OCI-LY1 (cell line): ENCODE measurements at regions not wholly inside any gene's neighbourhood (a gene's known extent, or its start where the extent isn't known, plus 50 kb on each side); places are given as distances from the start of the nearest gene placed in this dataset.

Experiments used
- H2AFZ ChIP-seq: fragments of 200-600 bp; sonication (generic), shearing (Covaris generic); 2 replicates; pipeline ENCODE4 v1.6.0; 2014; ENCODE audit warnings: antibody characterized with exemption, mild to moderate bottlenecking, low read length
- H3F3A ChIP-seq: fragments of 200-600 bp; sonication (generic), shearing (Covaris generic); 2 replicates; pipeline ENCODE4 v1.6.0; 2014; ENCODE audit warnings: mild to moderate bottlenecking, antibody characterized with exemption, low read length, moderate library complexity; ENCODE audit not compliant: insufficient read depth
- H3K27ac ChIP-seq: fragments of 200-600 bp; sonication (generic); 2 replicates; pipeline ENCODE4 v1.5.1; 2014; ENCODE audit warnings: low read length, mixed run types, mild to moderate bottlenecking, low read depth; ENCODE audit not compliant: poor library complexity, severe bottlenecking
- H3K27me3 ChIP-seq: fragments of 200-600 bp; sonication (generic); 2 replicates; pipeline ENCODE4 v1.6.0; 2014; ENCODE audit warnings: antibody characterized with exemption, mild to moderate bottlenecking, low read length, moderate library complexity; ENCODE audit not compliant: insufficient read depth
- H3K36me3 ChIP-seq: fragments of 200-600 bp; sonication (generic); 2 replicates; pipeline ENCODE4 v1.6.1; 2014; ENCODE audit warnings: mild to moderate bottlenecking, antibody characterized with exemption, low read length, moderate library complexity, mixed read lengths; ENCODE audit not compliant: insufficient read depth
- H3K4me1 ChIP-seq: fragments of 200-600 bp; sonication (generic); 2 replicates; pipeline ENCODE4 v1.5.1; 2014; ENCODE audit warnings: mild to moderate bottlenecking, low read length, moderate library complexity; ENCODE audit not compliant: insufficient read depth, severe bottlenecking
- H3K4me2 ChIP-seq: fragments of 200-600 bp; sonication (generic), shearing (Covaris generic); 2 replicates; pipeline ENCODE4 v1.6.1; 2014; ENCODE audit warnings: low read length
- H3K4me3 ChIP-seq: fragments of 200-600 bp; sonication (generic); 2 replicates; pipeline ENCODE4 v1.5.1; 2014; ENCODE audit warnings: low read length, low read depth, mild to moderate bottlenecking, mixed read lengths; ENCODE audit not compliant: poor library complexity, severe bottlenecking
- H3K79me2 ChIP-seq: fragments of 200-600 bp; shearing (Covaris generic); 2 replicates; pipeline ENCODE4 v1.6.1; 2016; ENCODE audit warnings: mixed run types, low read length, mixed read lengths; ENCODE audit not compliant: insufficient read depth
- H3K9ac ChIP-seq: fragments of 200-600 bp; sonication (generic), shearing (Covaris generic); 2 replicates; pipeline ENCODE4 v1.6.1; 2014; ENCODE audit warnings: mild to moderate bottlenecking, low read length, mixed read lengths
- H3K9me2 ChIP-seq: fragments of 200-600 bp; sonication (generic), shearing (Covaris generic); 2 replicates; pipeline ENCODE4 v1.6.1; 2014; ENCODE audit warnings: low read depth, mild to moderate bottlenecking, low read length, mixed read lengths
- H3K9me3 ChIP-seq: fragments of 200-600 bp; shearing (Covaris generic); 2 replicates; pipeline ENCODE4 v1.6.1; 2014; ENCODE audit warnings: low read length, mixed read lengths
- H4K20me1 ChIP-seq: fragments of 200-600 bp; sonication (generic), shearing (Covaris generic); 2 replicates; pipeline ENCODE4 v1.6.0; 2016; ENCODE audit warnings: mild to moderate bottlenecking, low read length; ENCODE audit not compliant: insufficient read depth
- EZH2 ChIP-seq: fragments of 200-600 bp; sonication (generic), shearing (Covaris generic); IDR thresholded peaks from 2 replicates; pipeline ENCODE4 v1.8.0; 2017; ENCODE audit warnings: borderline replicate concordance, mixed run types, mild to moderate bottlenecking, antibody characterized with exemption, low read length, moderate library complexity, mixed read lengths
- TF ChIP-seq, protein P1 (sequence below): fragments of 200-600 bp; sonication (generic), shearing (Covaris generic); IDR thresholded peaks from 2 replicates; pipeline ENCODE4 v1.5.1; 2017; ENCODE audit warnings: mild to moderate bottlenecking, antibody characterized with exemption, low read length, moderate library complexity, mixed read lengths

DNA sequence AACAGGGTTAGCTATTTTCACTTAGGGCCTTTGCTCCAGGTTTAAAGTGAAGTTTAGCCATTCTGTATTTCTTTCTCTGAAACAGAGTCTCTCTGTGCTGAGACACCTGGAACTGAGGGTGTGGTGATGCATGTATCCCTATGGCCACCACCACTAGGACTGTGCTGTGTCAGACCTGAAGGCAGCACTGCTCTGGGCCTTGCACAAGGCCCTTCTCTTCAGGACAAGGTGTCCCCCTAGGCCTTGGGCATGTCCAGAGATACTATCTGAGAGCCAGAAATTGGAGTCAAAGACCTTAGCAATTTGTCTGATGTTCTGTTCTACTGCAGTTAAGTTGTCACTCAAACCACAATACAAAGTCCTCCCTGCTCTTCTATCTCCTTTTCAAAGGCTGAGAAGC is 1649.2 kb downstream of the AMY1C start:
- Histone ChIP-seq H3K4me1 (no peaks in the 10 kb centered on the region), H3F3A (no peaks in the 10 kb centered on the region), H2AFZ (no peak overlapping the region), H4K20me1 (no peaks in the 10 kb centered on the region), H3K4me3 (no peak overlapping the region), H3K9me3 (no peaks in the 10 kb centered on the region), H3K79me2 (no peaks in the 10 kb centered on the region), H3K9me2 (no peaks in the 10 kb centered on the region), H3K9ac (no peak overlapping the region), H3K27me3 (no peaks in the 10 kb centered on the region), H3K4me2 (no peak overlapping the region), H3K36me3 (no peaks in the 10 kb centered on the region), H3K27ac (no peak overlapping the region)
- no peak for TF ChIP-seq EZH2

DNA sequence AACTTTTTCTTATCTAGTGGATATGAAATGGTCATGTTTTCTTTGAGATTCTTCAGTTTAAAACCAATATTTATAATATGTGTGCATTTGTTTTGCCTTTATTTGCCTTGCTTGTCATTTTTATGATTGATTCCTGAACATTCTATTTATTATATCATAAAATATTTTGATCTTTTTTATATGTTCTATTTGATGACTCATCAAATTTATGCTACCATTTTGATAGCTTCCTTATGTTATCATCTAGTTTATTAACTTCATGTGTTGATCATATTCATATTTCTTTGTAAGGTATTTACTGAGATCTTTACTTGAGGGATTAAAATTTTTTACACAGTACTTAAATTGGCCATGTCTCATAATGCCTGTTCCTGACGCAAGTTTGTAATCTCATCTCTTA is 1650.0 kb downstream of the AMY1C start:
- Histone ChIP-seq H3K79me2 (no peaks in the 10 kb centered on the region), H3K27me3 (no peaks in the 10 kb centered on the region), H3K4me2 (no peak overlapping the region), H3K36me3 (no peaks in the 10 kb centered on the region), H3K27ac (no peak overlapping the region), H3K9me3 (no peaks in the 10 kb centered on the region), H3K4me1 (no peaks in the 10 kb centered on the region), H3K9me2 (no peaks in the 10 kb centered on the region), H3K4me3 (no peak overlapping the region), H4K20me1 (no peaks in the 10 kb centered on the region), H3F3A (no peaks in the 10 kb centered on the region), H3K9ac (no peak overlapping the region), H2AFZ (no peak overlapping the region)
- TF ChIP-seq, protein P1, sequence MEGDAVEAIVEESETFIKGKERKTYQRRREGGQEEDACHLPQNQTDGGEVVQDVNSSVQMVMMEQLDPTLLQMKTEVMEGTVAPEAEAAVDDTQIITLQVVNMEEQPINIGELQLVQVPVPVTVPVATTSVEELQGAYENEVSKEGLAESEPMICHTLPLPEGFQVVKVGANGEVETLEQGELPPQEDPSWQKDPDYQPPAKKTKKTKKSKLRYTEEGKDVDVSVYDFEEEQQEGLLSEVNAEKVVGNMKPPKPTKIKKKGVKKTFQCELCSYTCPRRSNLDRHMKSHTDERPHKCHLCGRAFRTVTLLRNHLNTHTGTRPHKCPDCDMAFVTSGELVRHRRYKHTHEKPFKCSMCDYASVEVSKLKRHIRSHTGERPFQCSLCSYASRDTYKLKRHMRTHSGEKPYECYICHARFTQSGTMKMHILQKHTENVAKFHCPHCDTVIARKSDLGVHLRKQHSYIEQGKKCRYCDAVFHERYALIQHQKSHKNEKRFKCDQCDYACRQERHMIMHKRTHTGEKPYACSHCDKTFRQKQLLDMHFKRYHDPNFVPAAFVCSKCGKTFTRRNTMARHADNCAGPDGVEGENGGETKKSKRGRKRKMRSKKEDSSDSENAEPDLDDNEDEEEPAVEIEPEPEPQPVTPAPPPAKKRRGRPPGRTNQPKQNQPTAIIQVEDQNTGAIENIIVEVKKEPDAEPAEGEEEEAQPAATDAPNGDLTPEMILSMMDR = no peak
- TF ChIP-seq EZH2 = no peak

- no peaks in the 10 kb centered on the region for H3K27me3 ChIP-seq
- H3K79me2 ChIP-seq = no peaks in the 10 kb centered on the region
- H3K4me2 ChIP-seq = no peak overlapping the region
- H3K9me2 ChIP-seq = no peaks in the 10 kb centered on the region
- no peaks in the 10 kb centered on the region for H3K4me1 ChIP-seq
- H3K4me3 ChIP-seq = no peak overlapping the region
- TF ChIP-seq EZH2 = no peak
- TF ChIP-seq, protein P1 = no peak
- H3K27ac ChIP-seq = no peak overlapping the region
- H3F3A ChIP-seq = no peaks in the 10 kb centered on the region
- H3K9ac ChIP-seq = no peak overlapping the region
- H3K9me3 ChIP-seq = no peaks in the 10 kb centered on the region
- H4K20me1 ChIP-seq = no peaks in the 10 kb centered on the region
- no peaks in the 10 kb centered on the region for H3K36me3 ChIP-seq
- no peak overlapping the region for H2AFZ ChIP-seq
These were observed 1640.2 kb upstream of the PRMT6 start for GRCh38 chr1:105416261-105416660.

GRCh38 chr1:105419030-105419429 is 1637.4 kb upstream of the PRMT6 start:
- no peak overlapping the region for H2AFZ ChIP-seq
- H3K9me3 ChIP-seq = no peaks in the 10 kb centered on the region
- no peak for TF ChIP-seq EZH2
- TF ChIP-seq, protein P1 = no peak
- H3K36me3 ChIP-seq = no peaks in the 10 kb centered on the region
- H3F3A ChIP-seq = no peaks in the 10 kb centered on the region
- H3K4me1 ChIP-seq = no peaks in the 10 kb centered on the region
- no peaks in the 10 kb centered on the region for H3K9me2 ChIP-seq
- H3K27me3 ChIP-seq = no peaks in the 10 kb centered on the region
- no peak overlapping the region for H3K9ac ChIP-seq
- H3K27ac ChIP-seq = no peak overlapping the region
- H3K79me2 ChIP-seq = no peaks in the 10 kb centered on the region
- no peaks in the 10 kb centered on the region for H4K20me1 ChIP-seq
- H3K4me2 ChIP-seq = no peak overlapping the region
- H3K4me3 ChIP-seq = no peak overlapping the region
